ENCODE measurements at regions not wholly inside any gene's neighbourhood (a gene's known extent, or its start where the extent isn't known, plus 50 kb on each side); places are given as distances from the start of the nearest gene placed in this dataset.

DNA sequence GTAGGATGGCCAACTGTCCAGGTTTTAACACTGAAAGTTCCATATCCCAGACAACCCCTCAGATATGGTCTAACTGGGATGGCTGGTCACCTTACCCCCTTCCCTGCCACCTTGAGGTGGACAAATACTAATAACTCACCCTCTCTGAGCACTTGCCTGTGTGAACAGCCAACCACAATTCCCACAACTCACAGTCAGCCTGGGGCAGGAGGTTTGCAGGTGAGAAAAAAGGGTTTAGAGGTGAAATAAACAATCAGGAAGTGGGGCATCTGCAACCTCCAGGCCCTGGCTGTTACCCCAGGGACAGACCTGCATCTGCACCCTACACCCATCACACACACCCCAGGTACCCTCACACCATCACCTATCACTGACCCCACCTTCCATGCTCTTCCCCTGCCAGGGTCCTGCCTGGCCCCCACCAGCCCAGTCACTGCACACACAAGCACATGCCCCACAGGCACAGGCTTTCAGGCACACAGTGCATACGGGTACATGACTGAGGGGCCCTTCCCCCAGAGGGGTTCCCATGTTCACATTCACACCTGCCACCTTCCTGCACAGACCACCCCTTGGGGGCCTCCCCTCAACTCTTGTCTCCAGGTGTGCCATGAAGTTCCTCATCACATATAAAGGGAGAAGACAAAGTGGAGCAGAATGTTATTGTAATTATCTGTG lies 679.5 kb downstream of the MATN1 start:
- H3K36me3 ChIP-seq (ENCODE audit: control insufficient read depth, insufficient read depth, low read length): no peaks in the 10 kb centered on the region
- no peak overlapping the region for H3K4me3 ChIP-seq (ENCODE audit: extremely low read depth, insufficient read depth, low read length, poor library complexity, severe bottlenecking)
- H3K27ac ChIP-seq (ENCODE audit: low read depth, low read length, severe bottlenecking): no peak overlapping the region
- 73 to 100% methylated on average over 1 of the region's 1 CpG for whole genome bisulfite sequencing, 2 experiments (ENCODE audit: insufficient coverage in 2 of 2)
- H3K4me1 ChIP-seq (ENCODE audit: control insufficient read depth, insufficient read depth, low read length, poor library complexity, severe bottlenecking): no peaks in the 10 kb centered on the region
- peaks cover 8% of the 10 kb centered on the region for H3K9me3 ChIP-seq (ENCODE audit: control insufficient read depth, low read length)

DNA sequence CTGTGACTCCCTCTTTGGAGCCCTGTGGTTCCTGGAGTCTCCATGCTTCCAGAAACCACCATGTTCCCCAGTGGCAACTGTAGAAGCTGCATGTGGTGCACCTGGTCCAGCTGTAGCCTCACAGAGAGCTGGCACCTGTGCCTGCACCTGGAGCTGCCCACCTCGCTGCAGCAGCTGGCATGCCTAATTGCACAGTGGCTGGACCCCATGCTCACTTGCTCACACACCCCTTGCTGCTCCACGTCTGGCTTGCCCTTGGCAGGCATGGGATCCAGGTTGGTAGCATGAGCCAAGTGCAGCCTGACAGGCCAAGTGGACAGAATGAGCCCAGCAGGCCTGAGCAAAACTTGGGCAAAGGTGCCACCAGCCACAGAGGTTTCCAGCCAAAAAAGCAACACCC lies 680.1 kb downstream of the MATN1 start:
- Histone ChIP-seq H3K36me3 (ENCODE audit: control insufficient read depth, insufficient read depth, low read length) (no peaks in the 10 kb centered on the region), H3K27ac (ENCODE audit: low read depth, low read length, severe bottlenecking) (no peak overlapping the region), H3K9me3 (ENCODE audit: control insufficient read depth, low read length) (peaks cover 8% of the 10 kb centered on the region), H3K4me1 (ENCODE audit: control insufficient read depth, insufficient read depth, low read length, poor library complexity, severe bottlenecking) (no peaks in the 10 kb centered on the region), H3K4me3 (ENCODE audit: extremely low read depth, insufficient read depth, low read length, poor library complexity, severe bottlenecking) (no peak overlapping the region)
- 77 to 100% methylated on average over 1 to 2 of the region's 2 CpGs for WGBS, 2 experiments (ENCODE audit: insufficient coverage in 2 of 2)

DNA sequence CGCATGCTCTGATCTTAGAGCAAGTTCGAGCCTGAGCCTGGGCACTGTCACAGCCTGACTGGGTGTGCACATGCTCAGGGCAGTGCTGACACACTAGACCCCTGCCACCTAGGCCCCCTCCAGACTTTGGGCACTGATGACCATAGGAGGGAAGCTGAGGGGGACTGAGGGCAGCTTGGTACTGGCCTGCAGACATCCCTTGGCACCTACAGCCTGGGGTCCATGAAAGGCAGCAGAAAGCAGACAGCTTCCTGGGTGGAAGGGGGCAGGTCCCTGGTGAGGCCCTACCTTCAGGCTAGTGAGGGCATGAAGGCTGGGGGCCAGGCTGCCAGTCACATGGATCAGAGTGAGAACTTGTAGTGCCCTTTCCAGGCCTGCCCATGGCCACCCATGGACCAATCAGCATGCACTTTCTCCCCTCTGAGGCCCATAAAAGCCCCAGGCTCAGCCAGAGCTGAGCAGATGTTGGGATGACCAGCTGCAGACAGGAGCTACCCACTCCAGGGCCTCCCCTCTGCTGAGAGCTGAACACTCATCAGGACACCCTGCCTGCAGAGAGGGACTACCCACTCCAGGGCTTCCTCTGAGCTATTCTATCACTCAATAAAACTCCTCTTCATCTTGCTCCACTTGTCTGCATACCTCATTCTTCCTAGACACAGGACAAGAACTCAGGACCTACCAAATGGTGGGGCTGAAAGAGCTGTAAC lies 680.8 kb downstream of the MATN1 start:
- H3K4me3 ChIP-seq (ENCODE audit: extremely low read depth, insufficient read depth, low read length, poor library complexity, severe bottlenecking): no peak overlapping the region
- WGBS, 2 experiments (ENCODE audit: insufficient coverage in 2 of 2): 92 to 94% methylated on average over 2 of the region's 2 CpGs
- H3K36me3 ChIP-seq (ENCODE audit: control insufficient read depth, insufficient read depth, low read length): no peaks in the 10 kb centered on the region
- no peaks in the 10 kb centered on the region for H3K4me1 ChIP-seq (ENCODE audit: control insufficient read depth, insufficient read depth, low read length, poor library complexity, severe bottlenecking)
- peaks cover 8% of the 10 kb centered on the region for H3K9me3 ChIP-seq (ENCODE audit: control insufficient read depth, low read length)
- H3K27ac ChIP-seq (ENCODE audit: low read depth, low read length, severe bottlenecking): no peak overlapping the region

DNA sequence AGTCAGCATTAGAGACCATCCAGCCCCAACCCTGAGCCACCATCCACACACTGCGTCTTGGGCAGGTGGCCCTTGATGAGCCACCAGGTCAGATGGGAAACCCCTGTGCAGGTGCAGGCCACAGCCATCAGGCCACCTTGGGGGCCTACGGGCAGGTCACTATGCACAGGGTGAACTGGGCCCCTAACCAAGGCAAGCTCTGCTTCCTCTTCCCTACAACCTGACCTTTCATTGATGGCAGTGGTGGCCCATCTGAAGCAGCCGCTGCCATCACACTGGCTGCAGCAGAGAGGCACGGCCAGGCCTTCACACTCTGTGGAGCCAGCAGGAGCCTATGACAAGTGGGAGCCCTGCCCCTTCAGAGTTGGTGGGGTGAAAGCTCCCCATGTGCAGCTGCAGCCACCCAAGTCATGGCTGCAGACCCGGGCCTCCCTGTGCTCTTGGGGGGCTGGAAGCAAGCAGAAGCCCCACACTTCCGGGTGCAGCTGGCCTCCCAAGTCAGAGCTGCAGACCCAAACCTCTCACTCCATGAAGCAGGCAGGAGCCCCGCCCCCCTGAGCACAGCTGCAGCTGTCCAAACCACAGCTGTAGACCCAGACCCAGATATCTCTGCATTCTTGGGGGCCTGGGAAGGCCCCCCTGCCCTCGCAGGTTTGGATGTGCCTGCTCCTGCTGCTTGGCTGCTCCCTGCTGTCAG lies 681.5 kb downstream of the MATN1 start:
- Histone ChIP-seq H3K9me3 (ENCODE audit: control insufficient read depth, low read length) (peaks cover 8% of the 10 kb centered on the region), H3K4me3 (ENCODE audit: extremely low read depth, insufficient read depth, low read length, poor library complexity, severe bottlenecking) (no peak overlapping the region), H3K4me1 (ENCODE audit: control insufficient read depth, insufficient read depth, low read length, poor library complexity, severe bottlenecking) (no peaks in the 10 kb centered on the region), H3K27ac (ENCODE audit: low read depth, low read length, severe bottlenecking) (no peak overlapping the region), H3K36me3 (ENCODE audit: control insufficient read depth, insufficient read depth, low read length) (no peaks in the 10 kb centered on the region)
- 86% methylated on average over 6 to 8 of the region's 8 CpGs for WGBS, 2 experiments (ENCODE audit: insufficient coverage in 2 of 2)

DNA sequence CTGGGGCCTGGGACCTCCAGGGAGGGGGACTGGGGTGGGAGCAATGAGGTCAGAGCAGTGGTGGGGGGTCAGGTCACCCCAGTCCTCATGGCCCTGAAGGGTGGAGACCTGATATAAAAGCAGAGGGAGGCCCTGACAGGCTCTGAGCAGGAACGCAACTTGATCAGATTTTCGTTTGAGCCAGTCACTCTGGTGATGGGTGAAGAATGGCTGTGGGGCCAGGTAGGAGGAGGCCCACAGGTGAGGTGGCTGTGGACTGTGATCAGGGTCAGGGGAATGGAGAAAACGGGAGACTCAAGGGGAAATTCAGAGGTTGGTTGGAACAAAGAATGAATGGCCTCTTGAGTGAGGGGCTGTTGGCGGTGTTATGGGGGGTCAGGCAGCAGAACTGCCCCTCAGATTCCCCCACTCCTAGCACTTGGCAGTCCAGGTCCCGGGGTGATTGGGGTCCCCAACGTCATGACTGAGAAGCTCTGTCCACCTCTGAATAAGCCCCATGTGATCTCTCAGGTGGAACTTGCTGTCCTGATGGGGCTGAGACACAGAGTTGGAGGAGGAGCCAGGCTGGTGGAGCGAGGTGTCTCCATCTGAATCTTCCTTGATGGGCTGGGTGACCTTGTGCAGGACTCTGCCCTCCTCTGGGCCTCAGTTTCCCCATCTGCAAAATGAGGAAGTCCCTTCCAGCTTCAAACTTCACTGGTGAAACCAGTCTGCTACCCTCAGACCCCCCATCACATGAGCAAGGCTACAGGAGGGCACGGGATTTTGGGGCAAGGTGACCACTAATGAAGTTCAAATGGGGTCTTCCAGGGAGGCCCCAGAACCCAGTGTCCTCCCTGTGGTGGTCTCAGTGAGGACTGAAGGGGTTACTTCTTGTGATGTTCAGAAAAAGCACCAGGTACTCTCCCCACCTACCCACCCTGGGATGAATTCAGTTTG lies 683.0 kb downstream of the MATN1 start:
- Histone ChIP-seq H3K4me1 (ENCODE audit: control insufficient read depth, insufficient read depth, low read length, poor library complexity, severe bottlenecking) (no peaks in the 10 kb centered on the region), H3K36me3 (ENCODE audit: control insufficient read depth, insufficient read depth, low read length) (no peaks in the 10 kb centered on the region), H3K9me3 (ENCODE audit: control insufficient read depth, low read length) (peaks cover 8% of the 10 kb centered on the region), H3K4me3 (ENCODE audit: extremely low read depth, insufficient read depth, low read length, poor library complexity, severe bottlenecking) (no peak overlapping the region), H3K27ac (ENCODE audit: low read depth, low read length, severe bottlenecking) (no peak overlapping the region)
- WGBS, 2 experiments (ENCODE audit: insufficient coverage in 2 of 2): 93% methylated on average over 6 to 7 of the region's 8 CpGs

DNA sequence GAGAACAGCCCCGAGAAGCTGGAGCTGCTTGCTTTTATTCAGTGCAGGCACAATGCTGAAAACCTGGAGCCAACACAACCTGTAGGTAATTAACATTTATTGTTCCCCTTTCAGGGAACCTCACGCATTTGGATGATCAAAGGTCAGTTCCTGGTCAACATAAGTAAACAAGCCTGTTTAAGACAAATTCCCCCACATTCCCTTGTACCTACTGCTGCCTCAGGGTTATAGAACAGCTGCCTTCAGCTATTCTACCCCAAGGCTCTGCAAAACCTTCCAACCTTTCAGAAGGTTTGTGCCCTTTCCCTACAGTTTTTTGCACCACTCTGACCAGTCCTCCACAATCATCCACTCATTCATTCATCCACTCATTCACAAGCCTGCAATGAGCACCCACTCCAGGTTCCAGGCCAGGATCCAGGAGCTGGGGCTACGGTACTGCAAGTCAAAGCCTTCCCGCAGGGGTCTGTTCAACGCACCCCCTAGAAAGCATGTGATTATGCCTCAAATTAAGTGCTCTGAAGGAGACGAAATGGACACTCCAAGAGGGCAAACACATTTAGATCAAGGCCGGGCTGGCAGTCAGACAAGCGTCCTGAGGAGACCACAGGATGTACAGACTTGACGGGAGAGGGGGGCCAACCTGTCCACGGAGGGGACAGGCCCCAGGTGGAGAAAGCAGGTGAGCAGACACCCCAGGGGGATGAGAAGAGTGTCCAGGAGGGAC lies 683.9 kb downstream of the MATN1 start:
- no peak overlapping the region for H3K27ac ChIP-seq (ENCODE audit: low read depth, low read length, severe bottlenecking)
- no peak overlapping the region for H3K4me3 ChIP-seq (ENCODE audit: extremely low read depth, insufficient read depth, low read length, poor library complexity, severe bottlenecking)
- 84 to 95% methylated on average over 10 of the region's 10 CpGs for WGBS, 2 experiments (ENCODE audit: insufficient coverage in 2 of 2)

DNA sequence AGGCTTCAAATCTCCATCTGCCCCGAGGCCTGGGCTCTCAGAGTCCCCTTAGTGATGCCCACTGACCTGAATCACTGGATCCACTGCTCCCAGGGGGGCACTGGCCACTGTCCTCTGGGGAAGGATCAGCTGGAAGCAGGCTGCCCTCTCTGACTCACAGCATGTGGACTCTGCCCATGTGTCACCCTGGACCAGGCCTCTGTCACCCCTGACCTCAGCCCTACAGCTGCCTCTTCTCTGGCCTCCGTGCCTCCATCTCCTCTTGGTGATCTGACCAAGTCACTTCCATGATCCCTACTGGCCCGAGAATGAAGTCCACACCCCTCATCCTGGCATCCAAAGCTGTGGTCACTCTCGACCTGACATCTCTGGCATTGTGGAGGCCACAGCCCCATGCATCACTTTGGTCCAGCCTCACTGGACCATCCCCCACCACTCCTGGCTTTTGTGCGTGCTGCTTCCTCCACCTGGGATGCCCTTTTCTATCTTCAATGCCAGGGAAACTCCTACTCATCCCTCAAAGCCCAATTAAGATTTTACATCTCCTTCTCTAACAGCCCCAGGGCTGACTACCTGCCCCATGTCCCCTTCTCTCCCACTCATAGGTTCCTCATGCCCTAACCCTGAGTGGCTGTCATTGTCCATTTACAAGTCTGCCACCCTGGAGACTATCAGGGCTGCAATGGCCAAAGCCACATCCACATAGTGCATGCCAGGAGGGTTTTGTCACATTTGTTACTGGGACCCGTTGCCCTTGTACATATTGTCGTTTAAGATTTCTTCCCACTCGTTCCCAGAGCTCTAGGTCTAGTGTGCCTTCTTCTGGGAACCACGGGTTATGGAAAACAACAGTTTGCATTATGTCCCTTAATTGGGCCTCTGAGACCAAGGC lies 685.0 kb downstream of the MATN1 start:
- 93 to 94% methylated on average over 7 to 8 of the region's 9 CpGs for WGBS, 2 experiments (ENCODE audit: insufficient coverage in 2 of 2)
- H3K36me3 ChIP-seq (ENCODE audit: control insufficient read depth, insufficient read depth, low read length): no peaks in the 10 kb centered on the region
- H3K4me3 ChIP-seq (ENCODE audit: extremely low read depth, insufficient read depth, low read length, poor library complexity, severe bottlenecking): no peak overlapping the region
- no peak overlapping the region for H3K27ac ChIP-seq (ENCODE audit: low read depth, low read length, severe bottlenecking)
- H3K9me3 ChIP-seq (ENCODE audit: control insufficient read depth, low read length): peaks cover 12% of the 10 kb centered on the region
- H3K4me1 ChIP-seq (ENCODE audit: control insufficient read depth, insufficient read depth, low read length, poor library complexity, severe bottlenecking): no peaks in the 10 kb centered on the region

More for the DNA sequence above, 683.9 kb downstream of the MATN1 start:
- H3K4me1 ChIP-seq (ENCODE audit: control insufficient read depth, insufficient read depth, low read length, poor library complexity, severe bottlenecking): no peaks in the 10 kb centered on the region
- H3K36me3 ChIP-seq (ENCODE audit: control insufficient read depth, insufficient read depth, low read length): no peaks in the 10 kb centered on the region
- H3K9me3 ChIP-seq (ENCODE audit: control insufficient read depth, low read length): peaks cover 8% of the 10 kb centered on the region

DNA sequence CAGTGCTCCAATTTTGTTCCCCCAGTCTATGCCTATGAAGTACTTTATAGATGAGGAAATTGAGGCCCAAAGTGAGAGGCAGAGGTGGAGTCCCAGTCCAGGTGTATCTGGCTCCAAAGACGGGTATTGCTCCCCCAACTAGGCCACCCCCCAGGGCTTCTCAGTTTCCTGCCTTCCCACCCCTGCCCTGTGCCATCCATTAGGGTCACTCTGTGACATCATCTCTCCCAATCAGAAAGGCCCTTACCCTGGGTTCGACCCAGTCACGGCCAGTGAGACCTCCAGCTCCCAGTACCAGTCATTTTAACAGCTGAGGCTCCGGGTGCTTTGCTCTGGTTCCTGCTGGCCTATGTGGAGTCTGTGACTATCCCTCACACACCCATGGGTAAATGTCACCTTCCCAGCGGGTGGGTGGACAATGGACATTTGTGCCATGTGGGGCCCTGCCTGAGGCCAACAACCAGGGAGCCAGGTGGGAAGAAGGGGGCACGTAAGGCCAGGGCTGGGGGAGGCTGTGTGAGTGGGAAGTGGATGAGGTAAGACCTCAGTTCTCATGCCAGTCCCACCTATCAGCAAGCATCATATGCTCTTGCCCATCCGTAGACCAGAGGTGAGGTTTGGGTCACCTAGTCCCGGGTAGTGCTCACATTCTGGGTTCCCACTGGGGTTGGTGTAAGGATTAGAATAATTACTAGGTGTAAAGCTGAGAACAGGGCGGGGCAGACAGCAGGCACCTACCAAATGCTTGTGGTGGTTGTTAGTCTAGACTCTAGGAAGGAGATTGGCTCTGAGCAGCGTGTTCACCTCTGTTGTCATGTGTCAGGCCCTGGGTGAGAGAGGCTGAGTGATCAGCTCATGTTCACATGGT lies 685.9 kb downstream of the MATN1 start:
- 88 to 92% methylated on average over 7 to 8 of the region's 10 CpGs for WGBS, 2 experiments (ENCODE audit: insufficient coverage in 2 of 2)
- H3K36me3 ChIP-seq (ENCODE audit: control insufficient read depth, insufficient read depth, low read length): no peaks in the 10 kb centered on the region
- no peak overlapping the region for H3K27ac ChIP-seq (ENCODE audit: low read depth, low read length, severe bottlenecking)
- H3K4me3 ChIP-seq (ENCODE audit: extremely low read depth, insufficient read depth, low read length, poor library complexity, severe bottlenecking): no peak overlapping the region
- peaks cover 12% of the 10 kb centered on the region for H3K9me3 ChIP-seq (ENCODE audit: control insufficient read depth, low read length)
- H3K4me1 ChIP-seq (ENCODE audit: control insufficient read depth, insufficient read depth, low read length, poor library complexity, severe bottlenecking): no peaks in the 10 kb centered on the region

DNA sequence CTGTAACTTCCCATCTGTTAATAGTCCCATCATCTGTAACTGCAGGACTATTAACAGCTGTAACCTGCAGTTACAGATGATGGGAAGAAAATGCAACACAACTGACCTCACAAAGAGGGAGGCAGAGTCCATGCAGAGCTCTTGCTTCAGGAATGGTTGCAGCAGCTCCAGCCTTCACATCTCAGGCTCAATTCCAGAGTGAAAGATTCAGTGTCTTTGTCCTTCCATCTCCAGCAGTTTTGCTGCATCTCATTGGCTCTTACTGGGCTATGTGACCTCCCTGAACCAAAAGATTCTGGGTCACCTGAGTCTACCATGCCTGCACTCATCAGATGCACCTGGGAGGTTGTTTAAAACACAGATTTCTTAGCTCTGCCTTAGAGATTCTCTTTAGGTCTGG lies 686.7 kb downstream of the MATN1 start:
- Histone ChIP-seq H3K4me1 (ENCODE audit: control insufficient read depth, insufficient read depth, low read length, poor library complexity, severe bottlenecking) (no peaks in the 10 kb centered on the region), H3K36me3 (ENCODE audit: control insufficient read depth, insufficient read depth, low read length) (no peaks in the 10 kb centered on the region), H3K9me3 (ENCODE audit: control insufficient read depth, low read length) (peaks cover 16% of the 10 kb centered on the region), H3K27ac (ENCODE audit: low read depth, low read length, severe bottlenecking) (no peak overlapping the region), H3K4me3 (ENCODE audit: extremely low read depth, insufficient read depth, low read length, poor library complexity, severe bottlenecking) (no peak overlapping the region)

Measured in mesodermal cell (in vitro differentiated cells).